ENCODE measurements at regions not wholly inside any gene's neighbourhood (a gene's known extent, or its start where the extent isn't known, plus 50 kb on each side); places are given as distances from the start of the nearest gene placed in this dataset.
"Not testable (repeated sequence)": the region's sequence is repeated elsewhere in the genome, so short reads cannot be mapped to it uniquely, and the experiment has no call there.

- DNase-seq (ENCODE audit: extremely low read depth in 1 of 2, low read depth in 1 of 2): no peak
These were observed 105.9 kb upstream of the RAI14 start for GRCh38 chr5:34550247-34550646.

GRCh38 chr5:34550964-34551363 is 105.2 kb upstream of the RAI14 start:
- DNase-seq (ENCODE audit: extremely low read depth in 1 of 2, low read depth in 1 of 2): no peak

- no peak for DNase-seq (ENCODE audit: extremely low read depth in 1 of 2, low read depth in 1 of 2)
These were observed 104.2 kb upstream of the RAI14 start for GRCh38 chr5:34551911-34552433.

GRCh38 chr5:34552686-34553085 is 103.4 kb upstream of the RAI14 start:
- no peak for DNase-seq (ENCODE audit: extremely low read depth in 1 of 2, low read depth in 1 of 2)

GRCh38 chr5:34553581-34553980 is 102.5 kb upstream of the RAI14 start:
- DNase-seq (ENCODE audit: extremely low read depth in 1 of 2, low read depth in 1 of 2): no peak

GRCh38 chr5:34554641-34555040 is 101.5 kb upstream of the RAI14 start:
- DNase-seq (ENCODE audit: extremely low read depth in 1 of 2, low read depth in 1 of 2): no peak

GRCh38 chr5:34555699-34556508 is 100.2 kb upstream of the RAI14 start:
- DNase-seq (ENCODE audit: extremely low read depth in 1 of 2, low read depth in 1 of 2): no peak

GRCh38 chr5:34556509-34556782 is 99.7 kb upstream of the RAI14 start:
- DNase-seq (ENCODE audit: extremely low read depth in 1 of 2, low read depth in 1 of 2): no peak

- not testable (repeated sequence) for DNase-seq (ENCODE audit: extremely low read depth in 1 of 2, low read depth in 1 of 2)
These were observed 94.5 kb upstream of the RAI14 start for GRCh38 chr5:34561581-34561980.

GRCh38 chr5:34562791-34563190 is 93.3 kb upstream of the RAI14 start:
- no peak for DNase-seq (ENCODE audit: extremely low read depth in 1 of 2, low read depth in 1 of 2)

GRCh38 chr5:34563269-34563668 is 92.9 kb upstream of the RAI14 start:
- DNase-seq (ENCODE audit: extremely low read depth in 1 of 2, low read depth in 1 of 2): no peak

- no peak for DNase-seq (ENCODE audit: extremely low read depth in 1 of 2, low read depth in 1 of 2)
These were observed 92.0 kb upstream of the RAI14 start for GRCh38 chr5:34563931-34564709.

GRCh38 chr5:34564710-34565235 is 91.4 kb upstream of the RAI14 start:
- DNase-seq (ENCODE audit: extremely low read depth in 1 of 2, low read depth in 1 of 2): no peak

- DNase-seq (ENCODE audit: extremely low read depth in 1 of 2, low read depth in 1 of 2): no peak
These were observed 86.0 kb upstream of the RAI14 start for GRCh38 chr5:34570143-34570542.

- no peak for DNase-seq (ENCODE audit: extremely low read depth in 1 of 2, low read depth in 1 of 2)
These were observed 85.1 kb upstream of the RAI14 start for GRCh38 chr5:34570721-34571676.

- DNase-seq (ENCODE audit: extremely low read depth in 1 of 2, low read depth in 1 of 2): no peak
These were observed 84.5 kb upstream of the RAI14 start for GRCh38 chr5:34571677-34572041.

- DNase-seq (ENCODE audit: extremely low read depth in 1 of 2, low read depth in 1 of 2): no peak
These were observed 81.1 kb upstream of the RAI14 start for GRCh38 chr5:34574936-34575467.

GRCh38 chr5:34576891-34577666 is 79.0 kb upstream of the RAI14 start:
- no peak for DNase-seq (ENCODE audit: extremely low read depth in 1 of 2, low read depth in 1 of 2)

GRCh38 chr5:34578962-34579361 is 77.2 kb upstream of the RAI14 start:
- no peak for DNase-seq (ENCODE audit: extremely low read depth in 1 of 2, low read depth in 1 of 2)

GRCh38 chr5:34580983-34581382 is 75.1 kb upstream of the RAI14 start:
- DNase-seq (ENCODE audit: extremely low read depth in 1 of 2, low read depth in 1 of 2): no peak
